ENCODE measurements at regions not wholly inside any gene's neighbourhood (a gene's known extent, or its start where the extent isn't known, plus 50 kb on each side); places are given as distances from the start of the nearest gene placed in this dataset.
A peak's percentile ranks its signal among the peaks of the same experiment; 100 is the strongest.

DNA sequence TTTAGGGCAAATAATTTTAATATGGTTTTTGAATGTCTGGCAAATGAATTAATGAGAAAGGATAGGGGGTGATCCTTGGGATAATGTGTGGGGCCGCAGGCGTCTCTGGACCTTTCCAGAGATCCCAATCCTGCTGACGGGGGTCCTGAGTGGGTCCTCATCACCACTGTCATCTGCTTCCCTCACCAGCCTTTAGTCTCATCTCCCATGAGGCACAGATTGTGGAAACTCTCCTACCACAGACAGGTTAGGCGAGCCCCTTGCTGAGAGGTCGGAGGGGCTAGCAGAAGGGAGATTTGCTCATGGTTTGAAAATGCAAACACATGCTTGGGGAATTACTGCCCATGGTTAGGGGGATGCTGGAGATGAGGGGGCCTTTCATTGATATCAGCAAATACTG lies 484.6 kb downstream of the RPS24 start:
- Histone ChIP-seq H3K4me3 (replicated peaks in 1 of 4; ENCODE audit: control extremely low read depth in 1 of 4, insufficient read depth in 1 of 4, low read depth in 3 of 4, low read length in 4 of 4) (no peak overlapping the region), H3K36me3 (ENCODE audit: control insufficient read depth, insufficient read depth, low read length) (no peaks in the 10 kb centered on the region), H3K79me2 (ENCODE audit: control insufficient read depth, insufficient read depth, low read length) (no peaks in the 10 kb centered on the region), H3K9ac (ENCODE audit: insufficient read depth, low read length) (no peak overlapping the region), H2AFZ (ENCODE audit: low read length) (no peak overlapping the region), H3K4me2 (ENCODE audit: extremely low read depth, insufficient read depth, low read length) (no peak overlapping the region), H3K4me1 (ENCODE audit: control insufficient read depth, extremely low read depth, insufficient read depth, low read length) (no peaks in the 10 kb centered on the region), H4K20me1 (ENCODE audit: control insufficient read depth, extremely low read depth, insufficient read depth, low read length) (no peaks in the 10 kb centered on the region), H3K27me3 (ENCODE audit: control insufficient read depth, insufficient read depth, low read length) (peaks cover 4% of the 10 kb centered on the region), H3K9me3 (ENCODE audit: control insufficient read depth, insufficient read depth, low read depth, low read length) (no peaks in the 10 kb centered on the region), H3K27ac (ENCODE audit: insufficient read depth, low read length) (no peak overlapping the region)
- TF ChIP-seq EZH2 (IDR thresholded peaks at IDR 0.05; ENCODE audit: low read length, missing control alignments): no peak
- TF ChIP-seq, protein P1, sequence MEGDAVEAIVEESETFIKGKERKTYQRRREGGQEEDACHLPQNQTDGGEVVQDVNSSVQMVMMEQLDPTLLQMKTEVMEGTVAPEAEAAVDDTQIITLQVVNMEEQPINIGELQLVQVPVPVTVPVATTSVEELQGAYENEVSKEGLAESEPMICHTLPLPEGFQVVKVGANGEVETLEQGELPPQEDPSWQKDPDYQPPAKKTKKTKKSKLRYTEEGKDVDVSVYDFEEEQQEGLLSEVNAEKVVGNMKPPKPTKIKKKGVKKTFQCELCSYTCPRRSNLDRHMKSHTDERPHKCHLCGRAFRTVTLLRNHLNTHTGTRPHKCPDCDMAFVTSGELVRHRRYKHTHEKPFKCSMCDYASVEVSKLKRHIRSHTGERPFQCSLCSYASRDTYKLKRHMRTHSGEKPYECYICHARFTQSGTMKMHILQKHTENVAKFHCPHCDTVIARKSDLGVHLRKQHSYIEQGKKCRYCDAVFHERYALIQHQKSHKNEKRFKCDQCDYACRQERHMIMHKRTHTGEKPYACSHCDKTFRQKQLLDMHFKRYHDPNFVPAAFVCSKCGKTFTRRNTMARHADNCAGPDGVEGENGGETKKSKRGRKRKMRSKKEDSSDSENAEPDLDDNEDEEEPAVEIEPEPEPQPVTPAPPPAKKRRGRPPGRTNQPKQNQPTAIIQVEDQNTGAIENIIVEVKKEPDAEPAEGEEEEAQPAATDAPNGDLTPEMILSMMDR (conservative IDR thresholded peaks at IDR 0.05 in 1 of 2, IDR thresholded peaks at IDR 0.05 in 1 of 2; ENCODE audit: low read depth in 1 of 2, low read length in 2 of 2): no peak
- no peak for DNase-seq (ENCODE audit: low read depth in 2 of 2)

DNA sequence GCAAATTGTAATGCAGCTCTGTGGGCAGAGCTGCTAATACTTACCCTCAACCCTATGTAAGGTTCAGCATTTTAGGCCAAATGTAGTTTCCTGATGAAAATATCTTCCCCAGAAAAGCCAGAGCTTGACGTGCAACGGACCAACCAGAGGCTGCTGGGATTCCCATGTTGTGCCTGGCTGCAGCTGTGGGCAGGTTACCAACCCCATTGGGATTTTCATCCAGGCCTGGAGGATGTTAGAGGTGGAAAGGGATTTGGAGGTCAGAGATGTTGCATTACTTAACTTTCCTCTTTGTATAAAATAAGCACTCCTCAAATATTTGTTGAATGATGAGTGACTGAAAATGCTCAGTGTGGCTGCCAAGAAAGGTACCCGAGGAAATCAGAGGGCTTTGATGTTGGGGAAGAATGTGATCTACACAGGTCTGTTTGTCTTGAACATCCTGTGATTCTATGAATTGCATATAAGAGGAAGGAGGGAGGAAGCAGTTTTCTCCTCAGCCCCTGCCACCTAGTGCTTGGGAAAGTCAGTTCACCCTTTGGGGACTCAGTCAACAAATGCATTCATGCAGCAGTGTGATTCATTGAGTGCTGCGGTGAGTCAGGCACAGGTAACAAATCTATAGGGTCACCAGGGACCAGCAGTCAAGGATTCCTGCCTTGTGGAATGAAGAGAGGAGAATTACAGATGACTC lies 487.2 kb downstream of the RPS24 start:
- Histone ChIP-seq H3K36me3 (ENCODE audit: control insufficient read depth, insufficient read depth, low read length) (no peaks in the 10 kb centered on the region), H3K4me3 (replicated peaks in 1 of 4; ENCODE audit: control extremely low read depth in 1 of 4, insufficient read depth in 1 of 4, low read depth in 3 of 4, low read length in 4 of 4) (no peak overlapping the region), H3K4me1 (ENCODE audit: control insufficient read depth, extremely low read depth, insufficient read depth, low read length) (no peaks in the 10 kb centered on the region), H3K4me2 (ENCODE audit: extremely low read depth, insufficient read depth, low read length) (no peak overlapping the region), H3K79me2 (ENCODE audit: control insufficient read depth, insufficient read depth, low read length) (no peaks in the 10 kb centered on the region), H3K9me3 (ENCODE audit: control insufficient read depth, insufficient read depth, low read depth, low read length) (no peaks in the 10 kb centered on the region), H3K27ac (ENCODE audit: insufficient read depth, low read length) (no peak overlapping the region), H3K27me3 (ENCODE audit: control insufficient read depth, insufficient read depth, low read length) (peaks cover 4% of the 10 kb centered on the region), H2AFZ (ENCODE audit: low read length) (no peak overlapping the region), H3K9ac (ENCODE audit: insufficient read depth, low read length) (no peak overlapping the region), H4K20me1 (ENCODE audit: control insufficient read depth, extremely low read depth, insufficient read depth, low read length) (no peaks in the 10 kb centered on the region)
- DNase-seq (ENCODE audit: low read depth in 2 of 2): peak in 1 of 2 donors; percentile 62
- TF ChIP-seq, protein P1 (conservative IDR thresholded peaks at IDR 0.05 in 1 of 2, IDR thresholded peaks at IDR 0.05 in 1 of 2; ENCODE audit: low read depth in 1 of 2, low read length in 2 of 2): peak; percentile 29 to 53
- TF ChIP-seq EZH2 (IDR thresholded peaks at IDR 0.05; ENCODE audit: low read length, missing control alignments): no peak

DNA sequence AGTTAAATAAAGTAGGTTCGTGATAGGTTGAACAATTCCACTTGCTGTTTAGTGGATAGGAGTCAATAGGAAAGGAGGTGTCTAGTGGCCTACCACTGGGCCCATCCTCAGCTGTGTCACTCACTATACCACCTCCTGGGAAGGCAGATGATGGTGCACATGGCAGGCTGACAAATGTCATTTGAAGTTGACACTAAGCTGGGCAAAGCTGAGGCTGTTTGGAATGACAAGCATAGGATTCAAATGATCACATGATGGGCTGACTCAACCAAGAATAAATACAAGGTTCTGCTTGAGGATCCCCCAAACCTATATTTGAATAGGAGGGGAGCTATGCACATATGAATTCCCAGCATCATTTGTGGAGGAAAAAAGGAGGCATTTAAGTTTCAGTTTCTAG lies 489.8 kb downstream of the RPS24 start:
- no peak overlapping the region for H2AFZ ChIP-seq (ENCODE audit: low read length)
- H3K36me3 ChIP-seq (ENCODE audit: control insufficient read depth, insufficient read depth, low read length): no peaks in the 10 kb centered on the region
- no peaks in the 10 kb centered on the region for H4K20me1 ChIP-seq (ENCODE audit: control insufficient read depth, extremely low read depth, insufficient read depth, low read length)
- no peak overlapping the region for H3K4me2 ChIP-seq (ENCODE audit: extremely low read depth, insufficient read depth, low read length)
- TF ChIP-seq EZH2 (IDR thresholded peaks at IDR 0.05; ENCODE audit: low read length, missing control alignments): no peak
- TF ChIP-seq, protein P1 (conservative IDR thresholded peaks at IDR 0.05 in 1 of 2, IDR thresholded peaks at IDR 0.05 in 1 of 2; ENCODE audit: low read depth in 1 of 2, low read length in 2 of 2): no peak
- H3K4me1 ChIP-seq (ENCODE audit: control insufficient read depth, extremely low read depth, insufficient read depth, low read length): no peaks in the 10 kb centered on the region
- DNase-seq (ENCODE audit: low read depth in 2 of 2): no peak
- no peaks in the 10 kb centered on the region for H3K9me3 ChIP-seq (ENCODE audit: control insufficient read depth, insufficient read depth, low read depth, low read length)
- H3K79me2 ChIP-seq (ENCODE audit: control insufficient read depth, insufficient read depth, low read length): no peaks in the 10 kb centered on the region
- no peak overlapping the region for H3K27ac ChIP-seq (ENCODE audit: insufficient read depth, low read length)
- no peak overlapping the region for H3K9ac ChIP-seq (ENCODE audit: insufficient read depth, low read length)
- no peaks in the 10 kb centered on the region for H3K27me3 ChIP-seq (ENCODE audit: control insufficient read depth, insufficient read depth, low read length)
- no peak overlapping the region for H3K4me3 ChIP-seq (replicated peaks in 1 of 4; ENCODE audit: control extremely low read depth in 1 of 4, insufficient read depth in 1 of 4, low read depth in 3 of 4, low read length in 4 of 4)
